ENCODE measurements at regions not wholly inside any gene's neighbourhood (a gene's known extent, or its start where the extent isn't known, plus 50 kb on each side); places are given as distances from the start of the nearest gene placed in this dataset.

GRCh38 chr11:133787379-133788141, 57.8 kb downstream of the SPATA19 start:
- DNase-seq (ENCODE audit: low read depth, low spot score): no peak
- Histone ChIP-seq H3K4me3 (ENCODE audit: low read depth, low read length) (no peak overlapping the region), H3K27me3 (ENCODE audit: control insufficient read depth, insufficient read depth, low read length) (no peaks in the 10 kb centered on the region), H3K27ac (ENCODE audit: low read depth, low read length) (no peak overlapping the region), H3K9me3 (ENCODE audit: control insufficient read depth, insufficient read depth, low read length) (peaks cover 46% of the 10 kb centered on the region)
- CTCF ChIA-PET: no interaction called here
- POLR2A ChIA-PET: no interaction called here
- no peak for TF ChIP-seq CTCF (IDR thresholded peaks at IDR 0.05; ENCODE audit: low read depth, low read length)

DNA sequence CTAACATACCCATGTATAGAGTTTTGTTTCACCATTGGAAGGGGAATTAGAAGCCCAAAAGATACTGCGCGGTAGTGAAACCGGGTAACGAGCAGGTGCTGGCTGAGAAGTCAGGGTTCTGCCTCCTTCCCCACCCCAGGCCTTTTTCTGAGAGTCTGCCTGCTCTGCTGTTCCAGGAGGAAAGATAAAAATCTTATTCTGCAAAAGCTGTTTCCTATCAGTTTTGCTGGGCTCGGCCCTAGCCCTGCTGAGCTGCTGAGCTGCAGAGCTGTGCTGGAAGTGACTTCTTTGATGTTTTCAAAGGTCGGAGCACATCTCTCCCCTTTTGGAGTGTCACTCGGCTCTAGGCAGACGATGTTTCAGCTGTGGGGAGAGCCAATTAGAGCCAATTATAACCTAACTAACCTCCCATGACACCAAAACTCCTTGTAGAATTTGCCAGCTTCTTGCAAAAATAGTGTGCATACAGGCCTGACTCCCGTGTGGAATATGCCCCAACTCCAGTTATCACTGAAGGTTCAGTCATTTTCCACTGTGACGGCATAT, 59.4 kb downstream of the SPATA19 start:
- Histone ChIP-seq H3K4me3 (ENCODE audit: low read depth, low read length) (no peak overlapping the region), H3K27ac (ENCODE audit: low read depth, low read length) (no peak overlapping the region), H3K27me3 (ENCODE audit: control insufficient read depth, insufficient read depth, low read length) (no peaks in the 10 kb centered on the region), H3K9me3 (ENCODE audit: control insufficient read depth, insufficient read depth, low read length) (peaks cover 56% of the 10 kb centered on the region)
- POLR2A ChIA-PET: no interaction called here
- CTCF ChIA-PET: no interaction called here
- no peak for DNase-seq (ENCODE audit: low read depth, low spot score)
- TF ChIP-seq CTCF (IDR thresholded peaks at IDR 0.05; ENCODE audit: low read depth, low read length): no peak

DNA sequence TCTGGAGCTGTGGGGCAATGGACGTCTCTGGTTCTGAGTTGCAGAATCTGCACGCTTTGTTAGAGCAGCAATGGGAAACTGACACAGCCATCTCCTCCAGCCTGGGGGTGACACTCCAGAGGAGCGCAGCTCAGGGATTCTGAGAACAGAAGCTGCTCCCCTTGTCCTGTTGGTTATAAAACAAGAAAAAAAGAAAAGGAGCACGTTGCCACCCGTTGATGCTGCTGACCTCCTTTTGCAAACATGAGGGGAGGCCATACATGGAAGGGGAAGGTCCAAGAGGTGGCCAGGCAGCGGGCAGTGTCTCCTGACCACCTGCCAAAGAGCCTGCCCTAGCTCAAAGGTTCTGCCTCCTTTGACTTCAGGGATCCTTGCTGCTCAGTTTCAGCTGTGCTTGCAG, 61.0 kb downstream of the SPATA19 start:
- no peak for TF ChIP-seq CTCF (IDR thresholded peaks at IDR 0.05; ENCODE audit: low read depth, low read length)
- Histone ChIP-seq H3K27ac (ENCODE audit: low read depth, low read length) (no peak overlapping the region), H3K4me3 (ENCODE audit: low read depth, low read length) (no peak overlapping the region), H3K9me3 (ENCODE audit: control insufficient read depth, insufficient read depth, low read length) (peaks cover 50% of the 10 kb centered on the region), H3K27me3 (ENCODE audit: control insufficient read depth, insufficient read depth, low read length) (no peaks in the 10 kb centered on the region)
- ChIA-PET CTCF (no interaction called here), POLR2A (no interaction called here)
- DNase-seq (ENCODE audit: low read depth, low spot score): no peak

DNA sequence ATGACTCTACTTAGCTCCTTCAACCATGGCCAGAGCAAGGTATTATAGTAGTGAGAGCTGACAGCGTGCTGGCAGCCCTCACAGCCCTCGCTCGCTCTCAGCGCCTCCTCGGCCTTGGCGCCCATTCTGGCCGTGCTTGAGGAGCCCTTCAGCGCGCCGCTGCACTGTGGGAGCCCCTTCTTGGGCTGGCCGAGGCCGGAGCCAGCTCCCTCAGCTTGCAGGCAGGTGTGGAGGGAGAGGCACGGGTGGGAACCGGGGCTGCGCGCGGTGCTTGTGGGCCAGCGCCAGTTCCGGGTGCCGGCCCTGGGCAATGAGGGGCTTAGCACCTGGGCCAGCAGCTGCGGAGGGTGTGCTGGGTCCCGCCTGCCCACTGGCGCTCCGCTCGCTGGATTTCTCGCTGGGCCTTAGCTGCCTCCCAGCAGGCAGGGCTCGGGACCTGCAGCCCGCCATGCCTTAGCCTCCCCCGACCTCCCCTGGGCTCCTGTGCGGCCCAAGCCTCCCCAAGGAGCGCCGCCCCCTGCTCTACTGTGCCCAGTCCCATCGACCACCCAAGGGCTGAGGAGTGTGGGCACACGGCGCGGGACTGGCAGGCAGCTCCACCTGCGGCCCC, 63.1 kb downstream of the SPATA19 start:
- ChIA-PET CTCF (no interaction called here), POLR2A (no interaction called here)
- no peak for TF ChIP-seq CTCF (IDR thresholded peaks at IDR 0.05; ENCODE audit: low read depth, low read length)
- no peak overlapping the region for H3K27ac ChIP-seq (ENCODE audit: low read depth, low read length)
- peaks cover 55% of the 10 kb centered on the region for H3K9me3 ChIP-seq (ENCODE audit: control insufficient read depth, insufficient read depth, low read length)
- no peak overlapping the region for H3K4me3 ChIP-seq (ENCODE audit: low read depth, low read length)
- DNase-seq (ENCODE audit: low read depth, low spot score): no peak
- H3K27me3 ChIP-seq (ENCODE audit: control insufficient read depth, insufficient read depth, low read length): no peaks in the 10 kb centered on the region

DNA sequence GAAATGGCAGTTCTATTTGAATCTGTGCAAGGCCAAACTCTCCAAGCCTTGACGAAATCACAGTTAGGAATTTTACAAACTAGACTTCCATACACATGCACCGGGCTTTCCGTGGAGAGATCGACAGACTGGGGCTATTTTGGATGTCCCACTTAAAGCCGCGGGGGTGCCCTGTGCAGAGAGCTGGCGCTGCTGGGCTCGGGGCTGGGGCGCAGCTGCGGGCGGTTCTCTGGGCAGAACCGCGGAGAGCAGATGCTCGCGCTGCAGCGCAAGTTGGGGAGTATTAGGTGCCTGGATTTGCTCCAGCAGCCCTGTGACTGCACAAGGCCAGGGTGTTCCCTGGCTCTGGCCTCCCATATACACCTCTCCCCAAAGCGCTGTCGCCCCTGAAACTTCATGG, 67.2 kb downstream of the SPATA19 start:
- H3K4me3 ChIP-seq (ENCODE audit: low read depth, low read length): no peak overlapping the region
- peaks cover 44% of the 10 kb centered on the region for H3K9me3 ChIP-seq (ENCODE audit: control insufficient read depth, insufficient read depth, low read length)
- ChIA-PET CTCF (no interaction called here), POLR2A (no interaction called here)
- H3K27ac ChIP-seq (ENCODE audit: low read depth, low read length): no peak overlapping the region
- no peak for TF ChIP-seq CTCF (IDR thresholded peaks at IDR 0.05; ENCODE audit: low read depth, low read length)
- no peaks in the 10 kb centered on the region for H3K27me3 ChIP-seq (ENCODE audit: control insufficient read depth, insufficient read depth, low read length)
- DNase-seq (ENCODE audit: low read depth, low spot score): no peak
